WERI-Rb-1 (cell line): ENCODE measurements at regions not wholly inside any gene's neighbourhood (a gene's known extent, or its start where the extent isn't known, plus 50 kb on each side); places are given as distances from the start of the nearest gene placed in this dataset.

Source experiments
- DNase-seq: peaks from one replicate; pipeline ENCODE4 v3.0.0-alpha.2; 2020
- H3K27ac ChIP-seq: fragments of 250-450 bp; sonication (Bioruptor Pico); 2 replicates; pipeline ENCODE4 v1.5.1; 2020; ENCODE audit warnings: mild to moderate bottlenecking, moderate library complexity
- H3K27me3 ChIP-seq: fragments of 250-450 bp; sonication (Bioruptor Pico); 2 replicates; pipeline ENCODE4 v1.5.1; 2021; ENCODE audit warnings: mild to moderate bottlenecking, low read depth, moderate library complexity; ENCODE audit not compliant: insufficient read depth, severe bottlenecking
- H3K36me3 ChIP-seq: fragments of 250-450 bp; sonication (Bioruptor Pico); 2 replicates; pipeline ENCODE4 v1.5.1; 2020; ENCODE audit warnings: mild to moderate bottlenecking, moderate library complexity
- H3K4me3 ChIP-seq: 2 replicates; pipeline ENCODE4 v1.5.1; 2011; ENCODE audit warnings: low read depth, mild to moderate bottlenecking, control low read depth, low read length
- H3K9me3 ChIP-seq: fragments of 250-450 bp; sonication (Bioruptor Pico); 2 replicates; pipeline ENCODE4 v1.5.1; 2021; ENCODE audit warnings: mild to moderate bottlenecking, moderate library complexity; ENCODE audit not compliant: severe bottlenecking
- CTCF ChIP-seq: IDR thresholded peaks from 2 replicates; pipeline ENCODE4 v1.5.1; 2011; ENCODE audit warnings: low read depth, mild to moderate bottlenecking, control low read depth, inconsistent platforms, low read length

- Histone ChIP-seq H3K27me3 (no peaks in the 10 kb centered on the region), H3K36me3 (no peaks in the 10 kb centered on the region), H3K27ac (no peak overlapping the region), H3K4me3 (no peak overlapping the region), H3K9me3 (no peaks in the 10 kb centered on the region)
- DNase-seq = no peak
- no peak for TF ChIP-seq CTCF
Observed at GRCh38 chr13:44808185-44808584, 181.1 kb downstream of the NUFIP1 start.

- Histone ChIP-seq H3K27ac (no peak overlapping the region), H3K36me3 (no peaks in the 10 kb centered on the region), H3K4me3 (no peak overlapping the region), H3K27me3 (no peaks in the 10 kb centered on the region), H3K9me3 (no peaks in the 10 kb centered on the region)
- no peak for DNase-seq
- no peak for TF ChIP-seq CTCF
Observed at GRCh38 chr13:44807449-44808034, 181.7 kb downstream of the NUFIP1 start.

- no peak for TF ChIP-seq CTCF
- no peak for DNase-seq
- Histone ChIP-seq H3K9me3 (no peaks in the 10 kb centered on the region), H3K4me3 (no peak overlapping the region), H3K27me3 (no peaks in the 10 kb centered on the region), H3K27ac (no peak overlapping the region), H3K36me3 (no peaks in the 10 kb centered on the region)
Observed at GRCh38 chr13:44806826-44807225, 182.4 kb downstream of the NUFIP1 start.

GRCh38 chr13:44805585-44805984, 183.7 kb downstream of the NUFIP1 start:
- Histone ChIP-seq H3K36me3 (no peaks in the 10 kb centered on the region), H3K9me3 (no peaks in the 10 kb centered on the region), H3K27me3 (no peaks in the 10 kb centered on the region), H3K4me3 (no peak overlapping the region), H3K27ac (no peak overlapping the region)
- no peak for TF ChIP-seq CTCF
- DNase-seq = no peak

- Histone ChIP-seq H3K27ac (no peak overlapping the region), H3K4me3 (no peak overlapping the region), H3K9me3 (no peaks in the 10 kb centered on the region), H3K27me3 (no peaks in the 10 kb centered on the region), H3K36me3 (no peaks in the 10 kb centered on the region)
- no peak for DNase-seq
- TF ChIP-seq CTCF = no peak
Observed at GRCh38 chr13:44803390-44803789, 185.9 kb downstream of the NUFIP1 start.

- H3K27me3 ChIP-seq = no peaks in the 10 kb centered on the region
- no peaks in the 10 kb centered on the region for H3K9me3 ChIP-seq
- TF ChIP-seq CTCF = no peak
- H3K27ac ChIP-seq = no peak overlapping the region
- no peak for DNase-seq
- no peak overlapping the region for H3K4me3 ChIP-seq
- no peaks in the 10 kb centered on the region for H3K36me3 ChIP-seq
Observed at GRCh38 chr13:44802491-44802890, 186.8 kb downstream of the NUFIP1 start.
